Mesothelial cell of epicardium (in vitro differentiated cells): ENCODE measurements at regions not wholly inside any gene's neighbourhood (a gene's known extent, or its start where the extent isn't known, plus 50 kb on each side); places are given as distances from the start of the nearest gene placed in this dataset.

ENCODE experiments used
- DNase-seq, 2 experiments: peaks; one replicate each; pipeline ENCODE4 v3.0.0; 2021; ENCODE audit warnings: low spot score in 2 of 2; ENCODE audit not compliant: unreplicated experiment in 2 of 2
- H3K27ac Mint-ChIP-seq: 2 replicates; pipeline ENCODE4 v1.8.0; 2021; ENCODE audit warnings: mixed read lengths
- H3K27me3 Mint-ChIP-seq: 2 replicates; pipeline ENCODE4 v1.8.0; 2021; ENCODE audit warnings: low read depth, mixed read lengths
- H3K36me3 Mint-ChIP-seq: 2 replicates; pipeline ENCODE4 v1.8.0; 2021; ENCODE audit warnings: mixed read lengths
- H3K4me1 Mint-ChIP-seq: 2 replicates; pipeline ENCODE4 v1.8.0; 2021; ENCODE audit warnings: mixed read lengths
- H3K4me3 Mint-ChIP-seq: 2 replicates; pipeline ENCODE4 v1.8.0; 2021; ENCODE audit warnings: mild to moderate bottlenecking, moderate library complexity, mixed read lengths
- H3K9me3 Mint-ChIP-seq: 2 replicates; pipeline ENCODE4 v1.8.0; 2021; ENCODE audit warnings: mixed read lengths
- CTCF ChIP-seq: fragments of 200-600 bp; sonication (generic); IDR thresholded peaks from one replicate; pipeline ENCODE4 v1.5.0; 2021; ENCODE audit warnings: antibody characterized with exemption; ENCODE audit not compliant: unreplicated experiment

- H3K36me3 Mint-ChIP-seq = peaks cover 3% of the 10 kb centered on the region
- no peak overlapping the region for H3K4me3 Mint-ChIP-seq
- peaks cover 9% of the 10 kb centered on the region for H3K4me1 Mint-ChIP-seq
- peaks cover 1% of the 10 kb centered on the region for H3K27me3 Mint-ChIP-seq
- no peak for DNase-seq
- no peak for TF ChIP-seq CTCF
- H3K27ac Mint-ChIP-seq = no peak overlapping the region
- H3K9me3 Mint-ChIP-seq = peaks cover 14% of the 10 kb centered on the region
These were observed 301.3 kb upstream of the MGMT start for GRCh38 chr10:129165770-129166169.

DNA sequence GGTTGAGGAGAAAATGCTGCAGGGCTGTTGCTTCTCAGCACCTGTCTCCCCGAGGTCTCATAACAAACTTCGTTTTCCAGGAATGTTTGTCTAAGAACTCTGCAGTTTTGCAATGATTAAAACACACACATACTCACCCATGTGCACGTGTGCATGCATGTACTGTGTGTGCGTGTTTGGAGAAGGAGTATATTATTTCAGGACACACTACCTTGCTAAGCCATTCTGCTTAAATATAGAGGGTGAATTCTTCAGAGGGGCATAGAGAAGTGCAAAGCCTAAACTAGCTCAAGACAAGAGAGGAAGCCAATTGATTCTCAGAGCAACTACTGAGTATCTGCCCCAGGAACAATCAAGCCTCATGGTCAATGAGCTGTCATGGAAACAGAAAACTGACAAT, 298.4 kb upstream of the MGMT start:
- H3K4me3 Mint-ChIP-seq = no peak overlapping the region
- DNase-seq = no peak
- no peak overlapping the region for H3K27ac Mint-ChIP-seq
- H3K9me3 Mint-ChIP-seq = no peaks in the 10 kb centered on the region
- no peak for TF ChIP-seq CTCF
- H3K4me1 Mint-ChIP-seq = peaks cover 3% of the 10 kb centered on the region
- H3K27me3 Mint-ChIP-seq = peaks cover 3% of the 10 kb centered on the region
- no peaks in the 10 kb centered on the region for H3K36me3 Mint-ChIP-seq

- no peaks in the 10 kb centered on the region for H3K4me1 Mint-ChIP-seq
- DNase-seq = no peak
- no peaks in the 10 kb centered on the region for H3K9me3 Mint-ChIP-seq
- no peak for TF ChIP-seq CTCF
- H3K4me3 Mint-ChIP-seq = no peak overlapping the region
- H3K27ac Mint-ChIP-seq = no peak overlapping the region
- no peaks in the 10 kb centered on the region for H3K36me3 Mint-ChIP-seq
- H3K27me3 Mint-ChIP-seq = peaks cover 3% of the 10 kb centered on the region
These were observed 297.9 kb upstream of the MGMT start for GRCh38 chr10:129169115-129169514.

GRCh38 chr10:129170812-129171211, 296.2 kb upstream of the MGMT start:
- no peak for DNase-seq
- Mint-ChIP-seq H3K9me3 (no peaks in the 10 kb centered on the region), H3K4me1 (no peaks in the 10 kb centered on the region), H3K27ac (no peak overlapping the region), H3K27me3 (peaks cover 3% of the 10 kb centered on the region), H3K4me3 (no peak overlapping the region), H3K36me3 (no peaks in the 10 kb centered on the region)
- no peak for TF ChIP-seq CTCF

GRCh38 chr10:129171812-129172211, 295.2 kb upstream of the MGMT start:
- Mint-ChIP-seq H3K4me3 (no peak overlapping the region), H3K9me3 (no peaks in the 10 kb centered on the region), H3K27ac (no peak overlapping the region), H3K36me3 (no peaks in the 10 kb centered on the region), H3K27me3 (peaks cover 5% of the 10 kb centered on the region), H3K4me1 (peaks cover 5% of the 10 kb centered on the region)
- no peak for DNase-seq
- TF ChIP-seq CTCF = no peak
